ENCODE measurements at regions not wholly inside any gene's neighbourhood (a gene's known extent, or its start where the extent isn't known, plus 50 kb on each side); places are given as distances from the start of the nearest gene placed in this dataset.

DNA sequence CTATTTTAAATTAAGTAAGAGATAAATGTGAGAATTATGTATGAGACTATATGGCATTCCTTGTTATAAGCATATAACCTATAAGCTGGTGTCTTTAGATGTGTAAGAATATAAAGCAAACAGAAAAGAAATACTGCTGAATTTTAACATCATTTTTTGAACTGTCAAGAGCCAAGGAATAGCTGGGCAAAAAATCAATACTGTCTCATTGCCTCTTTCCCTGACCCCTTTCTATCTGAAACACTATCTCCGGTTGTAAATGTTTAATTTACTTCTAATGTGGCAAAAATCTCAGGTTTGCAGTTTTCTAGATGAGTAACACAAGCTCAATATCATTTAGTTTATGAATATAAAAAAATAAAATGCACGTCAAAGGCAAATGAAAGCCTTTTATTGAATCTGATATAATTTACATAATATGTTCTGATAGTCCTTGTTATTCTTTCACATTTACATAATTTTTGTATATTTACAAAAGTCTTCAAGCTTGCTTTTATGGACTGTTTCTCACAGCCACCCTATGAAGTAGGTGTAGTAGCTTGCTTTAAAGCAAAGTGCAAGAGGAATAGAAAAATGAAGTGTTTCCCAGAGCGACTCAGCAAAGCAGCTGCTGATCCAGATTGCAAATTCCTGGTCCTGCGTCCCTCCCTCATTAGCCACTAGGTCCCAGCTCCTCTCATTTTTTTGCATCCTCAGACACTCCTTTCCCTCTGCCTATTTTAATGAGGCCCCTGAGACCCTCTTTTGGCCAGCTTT, 188.2 kb upstream of the RFC3 start:
- FAIRE-seq = no peak
- no peak for DNase-seq (ENCODE audit: insufficient read length, low spot score)
- TF ChIP-seq, protein P1, sequence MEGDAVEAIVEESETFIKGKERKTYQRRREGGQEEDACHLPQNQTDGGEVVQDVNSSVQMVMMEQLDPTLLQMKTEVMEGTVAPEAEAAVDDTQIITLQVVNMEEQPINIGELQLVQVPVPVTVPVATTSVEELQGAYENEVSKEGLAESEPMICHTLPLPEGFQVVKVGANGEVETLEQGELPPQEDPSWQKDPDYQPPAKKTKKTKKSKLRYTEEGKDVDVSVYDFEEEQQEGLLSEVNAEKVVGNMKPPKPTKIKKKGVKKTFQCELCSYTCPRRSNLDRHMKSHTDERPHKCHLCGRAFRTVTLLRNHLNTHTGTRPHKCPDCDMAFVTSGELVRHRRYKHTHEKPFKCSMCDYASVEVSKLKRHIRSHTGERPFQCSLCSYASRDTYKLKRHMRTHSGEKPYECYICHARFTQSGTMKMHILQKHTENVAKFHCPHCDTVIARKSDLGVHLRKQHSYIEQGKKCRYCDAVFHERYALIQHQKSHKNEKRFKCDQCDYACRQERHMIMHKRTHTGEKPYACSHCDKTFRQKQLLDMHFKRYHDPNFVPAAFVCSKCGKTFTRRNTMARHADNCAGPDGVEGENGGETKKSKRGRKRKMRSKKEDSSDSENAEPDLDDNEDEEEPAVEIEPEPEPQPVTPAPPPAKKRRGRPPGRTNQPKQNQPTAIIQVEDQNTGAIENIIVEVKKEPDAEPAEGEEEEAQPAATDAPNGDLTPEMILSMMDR (IDR thresholded peaks at IDR 0.05; ENCODE audit: insufficient read depth, missing control alignments) = no peak

DNA sequence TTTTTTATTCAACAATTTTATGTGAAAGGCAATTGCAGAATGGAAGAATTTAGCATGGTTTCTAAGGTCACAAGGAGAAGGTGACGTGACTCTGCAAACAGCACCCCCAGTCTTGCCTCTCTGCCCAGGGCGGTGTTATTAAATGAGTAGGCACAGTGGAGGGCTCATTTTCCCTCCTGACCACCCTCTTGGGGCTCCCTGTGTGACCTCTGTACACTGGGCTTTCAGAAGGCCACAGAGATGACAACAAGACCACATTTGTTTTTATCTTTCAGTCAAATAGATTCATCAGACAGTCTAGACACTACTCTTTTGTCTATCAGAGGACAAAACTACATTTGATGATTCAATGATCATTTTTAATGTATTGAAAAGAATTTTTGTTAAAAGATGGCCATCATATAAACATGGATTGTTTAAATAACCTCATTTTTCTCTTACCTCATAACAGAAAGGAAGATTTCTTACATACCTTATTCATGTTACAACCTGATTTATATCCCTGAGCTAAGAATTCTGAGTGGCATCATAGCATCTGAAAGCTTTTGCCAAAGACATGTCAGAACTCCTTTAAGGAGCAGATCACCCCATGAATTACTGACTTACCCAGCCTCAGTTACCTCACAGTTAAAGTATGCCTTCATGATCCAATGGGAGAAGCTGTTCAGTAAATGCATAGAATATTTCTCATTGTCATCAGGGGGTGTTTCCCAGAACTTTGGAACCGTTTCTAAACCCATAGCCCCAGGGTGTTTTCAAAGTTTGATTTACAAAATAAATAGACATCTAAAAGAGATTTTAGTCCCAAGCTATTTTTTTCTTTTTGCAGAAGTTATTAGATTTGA, 184.0 kb upstream of the RFC3 start:
- FAIRE-seq = no peak
- DNase-seq (ENCODE audit: insufficient read length, low spot score) = no peak
- TF ChIP-seq, protein P1 (IDR thresholded peaks at IDR 0.05; ENCODE audit: insufficient read depth, missing control alignments) = no peak

DNA sequence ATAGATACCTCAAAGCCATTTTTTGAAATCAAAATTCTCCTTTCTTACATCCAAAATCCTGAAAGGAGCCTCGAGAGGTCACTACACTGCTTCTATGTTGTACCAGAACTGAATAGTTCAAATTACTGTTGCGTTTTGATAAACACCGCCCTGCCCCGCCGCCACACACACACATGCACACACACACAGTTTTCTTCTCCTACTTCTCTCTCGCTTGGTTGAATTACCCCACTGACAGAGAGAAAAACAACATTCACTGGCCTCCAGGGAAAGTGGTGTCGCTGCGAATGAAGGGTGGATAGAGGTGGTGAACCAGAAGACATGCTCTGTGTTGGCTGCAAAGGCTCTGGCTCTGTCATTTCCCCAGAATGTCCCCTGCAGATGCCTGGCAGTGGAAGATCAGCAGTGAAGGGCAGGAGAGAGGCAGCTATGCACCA, 183.4 kb upstream of the RFC3 start:
- FAIRE-seq (no peak), DNase-seq (ENCODE audit: insufficient read length, low spot score) (no peak)
- TF ChIP-seq, protein P1 (IDR thresholded peaks at IDR 0.05; ENCODE audit: insufficient read depth, missing control alignments) = no peak

DNA sequence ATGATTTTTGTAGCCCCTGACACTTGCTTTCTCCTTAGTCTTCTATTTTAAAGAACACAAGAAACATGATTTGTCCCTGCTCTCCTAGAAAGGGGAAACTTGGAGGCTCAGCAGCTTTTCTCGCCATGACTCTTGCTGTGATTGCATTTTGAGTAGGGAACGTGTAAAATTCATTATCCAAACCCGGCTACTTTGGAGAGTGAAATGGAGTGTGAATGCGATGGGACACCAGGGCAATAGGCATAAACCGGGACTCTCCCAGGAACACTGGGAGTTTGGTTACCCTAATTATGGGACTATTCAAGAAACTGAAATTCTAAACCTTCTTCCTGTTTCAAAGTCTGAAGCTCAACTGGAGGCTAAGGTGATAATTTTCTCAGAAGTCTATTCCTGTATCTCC, 181.7 kb upstream of the RFC3 start:
- FAIRE-seq = no peak
- TF ChIP-seq, protein P1 (IDR thresholded peaks at IDR 0.05; ENCODE audit: insufficient read depth, missing control alignments) = no peak
- no peak for DNase-seq (ENCODE audit: insufficient read length, low spot score)

DNA sequence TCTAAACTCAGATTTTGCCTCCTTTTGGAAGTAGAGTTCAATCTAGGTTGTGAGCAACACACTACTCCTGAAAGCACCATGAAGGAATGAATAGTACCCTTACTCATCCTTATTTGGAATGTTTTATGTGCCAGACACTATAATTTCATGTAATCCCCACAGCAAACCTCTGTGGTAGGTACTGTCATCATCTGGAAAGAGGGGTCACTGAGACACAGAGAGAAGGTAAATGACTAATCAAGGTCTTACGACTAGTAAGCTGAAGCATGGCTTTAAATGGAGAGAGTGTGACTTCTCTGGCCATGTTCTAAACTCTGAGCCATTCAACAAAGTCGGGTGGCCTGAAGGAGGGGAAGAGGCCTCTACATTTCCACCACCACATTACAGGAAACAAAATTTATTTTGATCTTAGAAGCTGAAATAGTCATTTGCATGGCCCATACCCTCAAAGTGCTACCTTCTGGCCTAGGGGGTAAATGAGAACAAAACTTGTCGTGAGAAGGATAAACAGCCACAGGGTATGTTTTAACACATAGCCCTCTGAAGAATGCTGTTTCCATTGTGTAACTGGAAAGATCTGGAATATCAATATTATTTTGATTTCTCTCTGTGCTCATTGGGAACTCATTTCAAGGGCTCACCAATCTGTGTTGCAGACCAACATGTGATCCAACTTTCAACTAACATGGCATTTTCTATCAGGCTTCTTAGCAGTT, 180.8 kb upstream of the RFC3 start:
- DNase-seq (ENCODE audit: insufficient read length, low spot score) (no peak), FAIRE-seq (no peak)
- TF ChIP-seq, protein P1 (IDR thresholded peaks at IDR 0.05; ENCODE audit: insufficient read depth, missing control alignments) = no peak

DNA sequence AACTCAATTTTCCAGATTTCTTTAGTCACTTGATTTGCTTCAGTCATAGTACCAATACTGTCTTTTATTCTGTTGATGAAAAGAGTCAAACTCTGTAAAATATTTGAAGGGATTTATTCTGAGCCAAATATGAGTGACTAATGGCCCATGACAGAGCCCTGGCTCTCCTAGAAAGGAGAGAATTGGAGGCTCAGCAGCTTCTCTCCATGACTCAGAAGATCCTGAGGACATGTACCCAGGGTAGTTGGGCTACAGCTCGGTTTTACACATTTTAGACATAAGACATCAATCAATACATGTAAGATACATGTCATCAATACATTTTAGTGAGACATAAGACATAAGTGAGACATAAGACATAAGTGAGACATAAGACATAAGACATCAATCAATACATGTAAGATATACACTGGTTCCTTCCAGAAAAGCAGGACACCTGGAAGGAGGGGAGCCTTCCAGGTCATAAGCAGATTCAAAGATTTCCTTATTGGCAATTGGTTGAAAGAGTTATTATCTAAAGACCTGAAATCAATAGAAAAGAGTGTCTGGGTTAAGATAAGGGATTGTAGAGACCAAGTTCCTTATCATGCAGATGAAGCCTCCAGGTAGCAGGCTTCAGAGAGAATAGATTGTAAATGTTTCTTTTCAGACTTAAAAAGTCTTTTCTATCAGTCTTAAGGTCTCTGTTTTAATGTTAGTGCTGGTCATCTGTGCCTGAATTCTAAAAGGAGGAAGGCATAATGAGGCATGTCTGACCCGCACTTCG, 179.8 kb upstream of the RFC3 start:
- DNase-seq (ENCODE audit: insufficient read length, low spot score) (no peak), FAIRE-seq (no peak)
- TF ChIP-seq, protein P1 (IDR thresholded peaks at IDR 0.05; ENCODE audit: insufficient read depth, missing control alignments) = no peak

Data from D721Med (cell line).